Adrenal gland (tissue), 9 donors: ENCODE measurements at regions not wholly inside any gene's neighbourhood (a gene's known extent, or its start where the extent isn't known, plus 50 kb on each side); places are given as distances from the start of the nearest gene placed in this dataset.
"Not testable (repeated sequence)": the region's sequence is repeated elsewhere in the genome, so short reads cannot be mapped to it uniquely, and the experiment has no call there.

Source experiments
- DNase-seq, 7 donors: peaks; one replicate each; pipeline ENCODE4 v3.0.0-alpha.2; 2019 to 2020
- H3K27ac ChIP-seq, 5 donors: fragments of 200-600 bp; sonication (generic) in 4 of 5; 1 replicate in 3 of 5; 2 replicates in 2 of 5; pipeline versions ENCODE4 v1.5.1 to v1.8.0; 2016 to 2020; ENCODE audit warnings: mild to moderate bottlenecking in 1 of 5
- H3K27me3 ChIP-seq: fragments of 200-600 bp; 2 replicates; pipeline ENCODE4 v1.8.0; 2021
- H3K36me3 ChIP-seq, 2 donors: fragments of 200-600 bp; replicated peaks in 1 of 2; 1 replicate in 1 of 2; 2 replicates in 1 of 2; pipeline versions ENCODE4 v1.5.1 to v1.8.0; 2018 to 2022
- H3K4me1 ChIP-seq, 2 donors: fragments of 200-600 bp; replicated peaks in 1 of 2; 1 replicate in 1 of 2; 2 replicates in 1 of 2; pipeline versions ENCODE4 v1.5.1 to v1.8.0; 2018 to 2021
- H3K4me3 ChIP-seq, 4 donors: fragments of 200-600 bp; sonication (generic) in 3 of 4; one replicate each; pipeline ENCODE4 v1.5.1; 2016 to 2018
- H3K9me3 ChIP-seq, 3 donors: fragments of 200-600 bp; sonication (generic) in 1 of 3; replicated peaks in 1 of 3; 1 replicate in 2 of 3; 2 replicates in 1 of 3; pipeline versions ENCODE4 v1.5.1 to v1.8.0; 2016 to 2021
- CTCF ChIP-seq, 6 experiments: fragments of 450-650 bp in 4 of 6; fragments of 200-600 bp in 2 of 6; sonication (generic) in 1 of 6; IDR thresholded peaks; 1 replicate in 5 of 6; 2 replicates in 1 of 6; pipeline versions ENCODE4 v1.5.1 to v1.8.0; 2016 to 2021; ENCODE audit warnings: antibody characterized with exemption in 6 of 6, mild to moderate bottlenecking in 2 of 6, moderate library complexity in 1 of 6
- POLR2A ChIP-seq, 2 donors: fragments of 450-650 bp; IDR thresholded peaks; one replicate each; pipeline ENCODE4 v1.6.1; 2017; ENCODE audit warnings: antibody characterized with exemption in 2 of 2, mild to moderate bottlenecking in 2 of 2, moderate library complexity in 1 of 2
- WGBS, 4 donors: extraction: QIAGEN DNeasy Blood & Tissue Kit in 2 of 4; methylation state at CpG; one replicate each; pipeline versions ENCODE4 v1.1.5 to v1.1.7; 2013 to 2017; 5-methylcytosine and 5-hydroxymethylcytosine counted together
- intact Hi-C, 2 donors: fragments of 100-400 bp; cut with DNase I; formaldehyde crosslinking; loops; one replicate each; pipeline versions ENCODE4 v1.14.1 to v1.15.0; 2022 to 2023
- donor health status: healthy with polysubstance abuse.
- donor health status: Bipolar disorder and iron deficiency.
- donor health status: DM: yes; HTN: yes; CAD: no.
- donor health status: DM: no; HTN: no; CAD: no.
- donor health status: DM: no; HTN: no; CAD: no.

- Histone ChIP-seq H3K36me3 (no peaks in the 10 kb centered on the region), H3K27me3 (no peaks in the 10 kb centered on the region), H3K27ac (no peak overlapping the region), H3K9me3 (no peaks in the 10 kb centered on the region), H3K4me3 (no peak overlapping the region), H3K4me1 (no peaks in the 10 kb centered on the region)
- TF ChIP-seq CTCF (IDR thresholded peaks at IDR 0.05) (no peak), POLR2A (IDR thresholded peaks at IDR 0.05) (no peak)
- no peak for DNase-seq
- WGBS, 4 donors, result 73 to 86% (median 81%) methylated on average over 1 of the region's 1 CpG
- intact Hi-C loops, result no loop called here
Observed at GRCh38 chr5:93221773-93222172, 359.2 kb downstream of the NR2F1-AS1 start.

GRCh38 chr5:93220431-93220830, 360.6 kb downstream of the NR2F1-AS1 start:
- intact Hi-C loops, result no loop called here
- no peak for DNase-seq
- Histone ChIP-seq H3K9me3 (no peaks in the 10 kb centered on the region), H3K4me3 (no peak overlapping the region), H3K27me3 (no peaks in the 10 kb centered on the region), H3K27ac (no peak overlapping the region), H3K36me3 (no peaks in the 10 kb centered on the region), H3K4me1 (no peaks in the 10 kb centered on the region)
- TF ChIP-seq CTCF (IDR thresholded peaks at IDR 0.05) (no peak), POLR2A (IDR thresholded peaks at IDR 0.05) (no peak)
- 89 to 94% (median 92%) methylated on average over 3 of the region's 3 CpGs for WGBS, 4 donors

GRCh38 chr5:93219641-93220145, 361.3 kb downstream of the NR2F1-AS1 start:
- no peak for DNase-seq
- Histone ChIP-seq H3K27ac (no peak overlapping the region), H3K9me3 (no peaks in the 10 kb centered on the region), H3K4me1 (no peaks in the 10 kb centered on the region), H3K36me3 (no peaks in the 10 kb centered on the region), H3K4me3 (no peak overlapping the region), H3K27me3 (no peaks in the 10 kb centered on the region)
- 43 to 70% (median 61%) methylated on average over 1 to 2 of the region's 2 CpGs for WGBS, 4 donors
- TF ChIP-seq CTCF (IDR thresholded peaks at IDR 0.05) (no peak), POLR2A (IDR thresholded peaks at IDR 0.05) (no peak)
- intact Hi-C loops, result no loop called here

- intact Hi-C loops, result not testable (repeated sequence)
- WGBS, 4 donors, result 86 to 96% (median 93%) methylated on average over 24 to 28 of the region's 28 CpGs
Observed at GRCh38 chr5:93213111-93213794, 367.8 kb downstream of the NR2F1-AS1 start.

GRCh38 chr5:93209476-93209875, 371.5 kb downstream of the NR2F1-AS1 start:
- 42 to 56% (median 46%) methylated on average over 4 of the region's 4 CpGs for WGBS, 4 donors
- Histone ChIP-seq H3K4me1 (no peaks in the 10 kb centered on the region), H3K4me3 (no peak overlapping the region), H3K9me3 (no peaks in the 10 kb centered on the region), H3K36me3 (no peaks in the 10 kb centered on the region), H3K27ac (peak overlapping the region in 2 of 5 donors; percentile 60 to 74), H3K27me3 (no peaks in the 10 kb centered on the region)
- intact Hi-C loops, result no loop called here
- peak in 1 of 7 donors; percentile 16 for DNase-seq
- TF ChIP-seq POLR2A (IDR thresholded peaks at IDR 0.05), result no peak
- no peak for TF ChIP-seq CTCF (IDR thresholded peaks at IDR 0.05)

More at GRCh38 chr5:93213111-93213794, 367.8 kb downstream of the NR2F1-AS1 start:
- not testable (repeated sequence) for H3K9me3 ChIP-seq, H3K4me1 ChIP-seq, H3K27ac ChIP-seq, DNase-seq, H3K4me3 ChIP-seq, H3K36me3 ChIP-seq, H3K27me3 ChIP-seq
